CD4-positive, alpha-beta T cell treated with Interleukin-10 for 1 hour (primary cell): ENCODE measurements at regions not wholly inside any gene's neighbourhood (a gene's known extent, or its start where the extent isn't known, plus 50 kb on each side); places are given as distances from the start of the nearest gene placed in this dataset.
"Not testable (repeated sequence)": the region's sequence is repeated elsewhere in the genome, so short reads cannot be mapped to it uniquely, and the experiment has no call there.

ENCODE experiments used
- DNase-seq: peaks from one replicate; pipeline ENCODE4 v3.0.0-alpha.2; 2020

DNA sequence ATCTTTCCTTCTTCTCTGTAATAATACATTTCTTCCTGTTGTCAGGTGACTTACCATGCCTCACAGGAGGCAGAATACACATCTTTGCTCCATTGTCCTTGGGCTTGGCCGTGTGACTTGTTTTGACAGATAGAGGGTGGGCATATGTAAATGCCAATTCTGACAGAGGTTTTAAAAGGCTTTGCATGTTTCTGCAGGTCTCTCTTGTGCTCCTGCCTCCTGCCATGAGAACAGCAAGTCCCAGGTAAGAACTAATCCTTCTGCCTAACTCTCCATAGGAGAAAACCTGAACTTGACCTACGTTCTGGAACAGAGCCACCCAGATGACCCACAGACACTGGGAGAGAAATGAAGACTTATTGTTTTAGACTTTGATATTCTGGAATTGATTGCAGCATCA is 88.7 kb upstream of the TNFSF11 start:
- DNase-seq = no peak

DNA sequence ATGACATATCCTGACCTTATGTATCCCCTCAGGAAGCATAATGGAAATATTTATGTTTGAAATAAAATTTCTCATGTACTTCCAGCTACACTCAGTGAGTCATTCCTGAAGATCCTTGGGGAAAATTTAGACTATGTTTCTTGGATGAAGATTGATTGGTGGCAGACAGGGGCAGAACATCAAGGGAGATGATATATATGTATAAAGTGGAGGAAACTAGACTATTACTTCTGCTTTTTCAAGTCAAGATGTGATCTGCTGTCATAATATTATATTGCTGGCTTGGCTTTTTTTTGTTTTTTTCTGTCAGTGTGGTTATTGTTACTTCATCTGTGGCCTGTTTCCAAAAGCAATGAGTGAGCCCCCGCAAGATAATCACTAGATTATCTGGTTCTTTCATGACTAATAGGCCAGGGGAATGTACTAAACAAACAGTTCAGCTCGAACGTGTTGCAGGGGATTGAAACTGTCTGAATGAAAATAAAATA is 87.2 kb upstream of the TNFSF11 start:
- no peak for DNase-seq

DNA sequence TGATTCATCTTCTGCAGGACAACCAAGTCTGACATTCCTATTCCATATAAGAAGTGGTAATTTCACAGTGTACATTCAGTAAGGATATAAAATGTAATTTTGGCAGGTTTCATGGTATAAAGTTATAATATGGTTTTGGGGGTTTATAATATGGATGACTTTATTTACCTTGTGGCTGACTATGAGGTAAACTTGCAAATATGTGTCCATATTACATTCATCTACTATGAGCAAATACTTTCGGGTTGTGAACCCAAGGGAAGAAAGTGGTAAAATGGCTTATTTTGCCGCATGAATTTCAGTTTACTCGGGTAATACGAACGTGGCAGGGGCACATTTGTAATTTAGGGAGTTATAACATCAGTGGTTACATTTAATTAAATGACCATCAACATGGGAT is 86.7 kb upstream of the TNFSF11 start:
- DNase-seq = no peak

DNA sequence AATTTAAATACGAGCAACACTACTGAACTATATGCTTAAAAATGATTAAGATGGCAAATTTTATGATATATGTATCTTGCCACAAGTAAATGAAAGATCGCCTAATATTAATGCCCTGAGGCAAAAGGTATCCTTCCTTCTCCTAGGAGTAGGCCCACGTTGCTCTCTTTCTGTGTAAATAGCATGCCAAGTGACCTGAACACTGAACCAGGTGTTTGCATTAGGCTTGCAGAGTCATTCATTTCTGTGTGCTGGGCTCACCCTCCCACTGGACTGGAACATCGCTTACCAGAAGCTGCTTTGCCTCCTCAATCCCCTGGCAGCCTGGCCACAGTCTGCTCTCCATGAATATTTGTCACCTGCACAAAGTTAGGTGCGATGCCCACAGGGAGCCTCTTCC is 83.3 kb upstream of the TNFSF11 start:
- DNase-seq = no peak

DNA sequence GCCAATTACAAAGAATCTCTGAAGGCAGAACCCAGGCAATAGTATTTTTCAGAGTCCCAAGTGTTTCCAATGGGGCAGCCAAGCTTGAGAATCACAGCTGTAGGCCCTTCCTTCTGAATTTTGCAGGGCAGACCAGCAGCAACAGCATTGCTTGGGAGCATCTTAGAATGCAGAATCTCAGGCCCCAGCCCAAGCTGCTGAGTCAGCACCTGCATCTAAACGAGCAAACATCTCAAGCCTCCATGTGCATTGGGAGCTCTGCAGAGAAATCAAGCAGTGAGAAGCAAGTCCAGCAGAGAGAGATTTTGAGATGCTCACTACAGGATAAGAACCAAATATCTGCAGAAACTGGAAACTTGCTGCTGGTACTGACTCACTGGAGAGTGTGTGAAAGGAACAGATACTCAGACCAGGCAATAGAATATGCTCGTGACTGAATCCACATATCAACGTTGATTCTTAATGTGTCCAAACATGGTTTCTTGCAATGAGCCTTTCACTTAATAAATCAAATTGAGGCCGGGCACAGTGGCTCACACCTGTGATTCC is 81.5 kb upstream of the TNFSF11 start:
- DNase-seq = no peak

DNA sequence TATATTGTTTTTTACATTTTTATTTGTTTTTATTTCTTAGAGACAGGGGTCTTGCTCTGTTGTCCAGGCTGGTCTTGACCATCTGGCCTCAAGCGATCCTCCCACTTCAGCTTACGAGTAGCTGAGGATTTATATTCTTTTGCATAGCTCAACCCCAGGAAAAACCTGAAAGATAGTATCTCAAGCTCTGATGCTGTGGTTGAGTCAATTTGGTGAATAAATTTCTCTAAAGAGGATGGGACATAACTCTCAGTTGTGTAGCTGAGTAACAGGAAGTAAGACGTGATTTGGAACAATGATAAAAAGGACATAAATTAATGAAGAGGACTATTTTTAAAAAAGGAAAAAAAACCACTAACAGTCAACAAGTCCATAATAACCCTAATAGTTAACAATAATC is 79.8 kb upstream of the TNFSF11 start:
- DNase-seq = no peak

DNA sequence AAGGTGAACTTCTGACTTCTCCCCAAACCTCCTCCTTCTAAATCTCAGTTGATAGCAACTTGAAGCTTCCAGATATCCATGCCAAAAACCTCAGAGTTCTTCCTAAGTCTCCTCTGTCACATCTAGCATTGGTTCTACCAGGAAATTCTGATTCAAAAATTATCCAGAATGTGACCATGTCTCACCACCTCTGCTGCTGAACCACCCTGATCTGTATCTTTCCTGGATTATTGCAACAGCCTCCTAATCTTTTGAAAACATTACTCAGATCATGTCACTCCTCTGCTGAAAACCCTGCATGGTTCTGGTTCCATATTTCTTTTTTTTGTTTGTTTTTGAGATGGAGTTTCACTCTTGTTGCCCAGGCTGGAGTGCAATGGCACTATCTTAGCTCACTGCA is 78.7 kb upstream of the TNFSF11 start:
- DNase-seq = no peak

DNA sequence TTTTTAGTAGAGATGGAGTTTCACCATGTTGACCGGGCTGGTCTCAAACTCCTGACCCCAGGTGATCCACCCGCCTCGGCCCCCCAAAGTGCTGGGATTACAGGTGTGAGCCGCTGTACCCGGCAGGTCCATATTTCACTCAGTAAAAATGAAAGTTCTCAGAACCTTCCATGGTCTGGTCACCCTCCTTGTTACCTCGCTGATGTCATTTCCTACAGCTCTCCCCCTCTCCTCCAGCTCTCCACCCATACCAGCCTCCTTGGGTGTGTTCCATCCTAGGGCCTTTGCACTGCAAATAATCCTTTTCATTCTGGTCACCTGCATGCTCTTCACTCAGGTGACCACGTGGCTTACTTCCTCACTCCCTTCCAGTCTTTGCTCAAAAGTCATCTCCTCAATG is 78.2 kb upstream of the TNFSF11 start:
- no peak for DNase-seq

DNA sequence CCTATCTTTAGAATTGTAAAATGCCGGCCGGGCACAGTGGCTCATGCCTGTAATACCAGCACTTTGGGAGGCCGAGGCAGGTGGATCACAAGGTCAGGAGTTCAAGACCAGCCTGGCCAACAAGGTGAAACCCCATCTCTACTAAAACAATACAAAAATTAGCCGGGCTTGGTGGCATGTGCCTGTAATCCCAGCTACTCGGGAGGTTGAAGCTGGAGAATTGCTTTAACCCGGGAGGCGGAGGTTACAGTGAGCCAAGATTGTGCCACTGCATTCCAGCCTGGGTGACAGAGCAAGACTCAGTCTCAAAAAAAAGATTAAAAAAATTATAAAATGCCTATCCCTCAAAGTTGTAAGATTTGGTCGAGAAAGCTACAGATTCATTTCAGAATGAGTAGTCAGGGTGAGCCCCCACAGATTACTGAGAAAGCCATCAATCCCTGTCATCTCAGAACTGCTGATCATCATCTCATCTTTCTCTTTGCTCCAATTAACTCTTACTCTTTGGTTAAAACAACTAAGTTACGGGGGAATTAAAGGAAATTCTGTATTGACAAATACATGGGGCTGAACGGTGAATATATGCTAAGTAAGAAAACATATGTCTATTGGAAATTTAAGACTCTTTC is 76.9 kb upstream of the TNFSF11 start:
- not testable (repeated sequence) for DNase-seq

DNA sequence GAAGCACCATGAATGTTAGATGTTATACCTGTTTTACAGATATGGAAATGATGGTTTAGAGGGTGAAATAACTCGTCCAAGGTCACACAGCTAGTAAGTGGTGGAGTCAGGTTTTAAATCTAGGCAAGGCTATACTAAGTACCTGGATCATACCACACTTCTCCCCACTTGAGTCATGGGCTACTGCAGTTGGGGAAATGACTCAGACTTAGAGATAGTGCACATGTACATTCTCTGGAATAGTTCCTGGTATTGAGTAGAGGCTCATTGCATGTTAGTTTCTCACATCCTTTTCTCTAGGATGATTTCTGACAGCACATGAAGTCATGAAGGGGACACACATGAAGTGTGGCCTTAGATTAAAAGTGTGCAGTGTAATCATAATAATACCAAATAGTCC is 76.2 kb upstream of the TNFSF11 start:
- DNase-seq = no peak

DNA sequence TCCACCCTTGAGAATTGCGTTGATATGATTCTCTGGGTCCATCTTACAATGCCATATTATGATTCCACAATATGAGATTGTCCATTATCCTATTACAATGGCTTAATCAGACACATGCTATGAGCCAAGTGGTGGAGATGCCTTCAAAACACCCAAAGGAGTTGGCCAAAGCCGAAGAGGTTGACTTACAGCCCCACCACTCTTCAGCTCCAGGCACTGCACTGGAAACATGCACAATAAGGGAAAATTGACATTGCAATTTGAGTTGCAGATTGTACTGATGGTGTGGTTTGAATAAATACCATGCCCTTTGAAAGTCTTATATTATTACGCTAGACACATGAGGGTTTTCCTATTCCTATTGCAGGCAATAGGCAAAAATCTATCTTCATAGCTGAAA is 75.4 kb upstream of the TNFSF11 start:
- DNase-seq = no peak
